Left ventricle myocardium inferior (tissue), 1 donor: ENCODE measurements at regions not wholly inside any gene's neighbourhood (a gene's known extent, or its start where the extent isn't known, plus 50 kb on each side); places are given as distances from the start of the nearest gene placed in this dataset.

Source experiments
- DNase-seq: peaks from one replicate; pipeline ENCODE4 v3.0.0-alpha.2; 2020
- H3K27ac ChIP-seq: fragments of 200-600 bp; replicated peaks from 2 replicates; pipeline ENCODE4 v1.8.0; 2021
- H3K27me3 ChIP-seq: fragments of 200-600 bp; 2 replicates; pipeline ENCODE4 v1.8.0; 2021; ENCODE audit warnings: low read depth
- H3K36me3 ChIP-seq: fragments of 200-600 bp; 2 replicates; pipeline ENCODE4 v1.8.0; 2021
- H3K4me1 ChIP-seq: fragments of 200-600 bp; 2 replicates; pipeline ENCODE4 v1.8.0; 2021
- H3K4me3 ChIP-seq: fragments of 200-600 bp; 2 replicates; pipeline ENCODE4 v1.8.0; 2021; ENCODE audit warnings: mild to moderate bottlenecking, moderate library complexity
- H3K9me3 ChIP-seq: fragments of 200-600 bp; replicated peaks from 2 replicates; pipeline ENCODE4 v1.8.0; 2021
- intact Hi-C: fragments of 100-400 bp; cut with micrococcal nuclease; formaldehyde crosslinking; loops from one replicate; pipeline ENCODE4 v1.11.0; 2022
- TF ChIP-seq, protein P1 (sequence below): fragments of 200-600 bp; IDR thresholded peaks from 2 replicates; pipeline ENCODE4 v1.8.0; 2021; ENCODE audit warnings: antibody characterized with exemption, mild to moderate bottlenecking, borderline replicate concordance
- donor health status: DM: no; HTN: yes; CAD: no; lungs with severe emphysema.

DNA sequence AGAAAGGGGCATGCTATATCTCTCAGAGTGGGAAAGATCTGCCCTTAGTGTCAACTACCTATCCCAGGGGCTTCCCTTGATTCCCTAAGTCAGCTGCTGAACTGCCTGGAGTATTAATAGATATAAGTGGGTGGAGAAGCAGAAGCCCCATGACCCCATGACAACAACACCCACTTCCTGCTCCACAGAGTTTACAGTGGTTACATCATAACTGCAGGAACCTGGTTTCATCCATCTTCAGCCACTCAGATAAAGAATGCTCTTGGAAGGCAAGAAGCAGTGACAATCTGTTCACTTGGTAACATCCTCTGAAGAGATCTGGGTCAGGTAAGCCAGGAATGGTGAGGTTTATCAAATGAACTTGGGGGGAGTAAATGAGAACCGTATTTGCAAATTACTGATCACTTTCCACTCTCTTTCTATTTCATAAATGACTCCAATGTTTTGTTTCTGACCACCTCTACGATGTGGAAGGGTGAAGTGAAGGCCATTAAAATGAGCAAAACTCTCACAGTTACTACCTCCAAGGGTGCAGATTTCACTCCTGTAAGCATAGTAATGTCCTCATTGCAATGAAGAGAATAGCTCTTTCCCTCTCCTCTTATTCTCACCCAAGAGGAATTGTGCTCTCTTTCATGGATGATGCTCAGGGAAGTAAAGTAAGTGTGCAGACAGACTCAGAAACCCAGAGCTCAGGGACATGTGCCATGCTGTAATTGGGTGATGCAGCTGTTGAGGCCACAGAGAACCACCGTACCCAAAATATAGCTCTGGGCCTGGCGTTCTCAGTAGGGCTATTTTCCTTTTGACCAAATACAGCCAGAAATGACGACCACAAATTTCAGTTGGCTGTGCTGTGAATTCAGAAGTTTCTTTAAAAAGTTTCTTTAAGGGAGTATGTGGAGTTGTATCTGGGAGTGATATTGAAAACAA lies 192.8 kb upstream of the APCDD1 start:
- Histone ChIP-seq H3K27ac (no peak overlapping the region), H3K27me3 (no peaks in the 10 kb centered on the region), H3K36me3 (no peaks in the 10 kb centered on the region), H3K4me3 (no peak overlapping the region), H3K9me3 (peaks cover 8% of the 10 kb centered on the region), H3K4me1 (peaks cover 7% of the 10 kb centered on the region)
- DNase-seq: no peak
- intact Hi-C loops: no loop called here
- TF ChIP-seq, protein P1, sequence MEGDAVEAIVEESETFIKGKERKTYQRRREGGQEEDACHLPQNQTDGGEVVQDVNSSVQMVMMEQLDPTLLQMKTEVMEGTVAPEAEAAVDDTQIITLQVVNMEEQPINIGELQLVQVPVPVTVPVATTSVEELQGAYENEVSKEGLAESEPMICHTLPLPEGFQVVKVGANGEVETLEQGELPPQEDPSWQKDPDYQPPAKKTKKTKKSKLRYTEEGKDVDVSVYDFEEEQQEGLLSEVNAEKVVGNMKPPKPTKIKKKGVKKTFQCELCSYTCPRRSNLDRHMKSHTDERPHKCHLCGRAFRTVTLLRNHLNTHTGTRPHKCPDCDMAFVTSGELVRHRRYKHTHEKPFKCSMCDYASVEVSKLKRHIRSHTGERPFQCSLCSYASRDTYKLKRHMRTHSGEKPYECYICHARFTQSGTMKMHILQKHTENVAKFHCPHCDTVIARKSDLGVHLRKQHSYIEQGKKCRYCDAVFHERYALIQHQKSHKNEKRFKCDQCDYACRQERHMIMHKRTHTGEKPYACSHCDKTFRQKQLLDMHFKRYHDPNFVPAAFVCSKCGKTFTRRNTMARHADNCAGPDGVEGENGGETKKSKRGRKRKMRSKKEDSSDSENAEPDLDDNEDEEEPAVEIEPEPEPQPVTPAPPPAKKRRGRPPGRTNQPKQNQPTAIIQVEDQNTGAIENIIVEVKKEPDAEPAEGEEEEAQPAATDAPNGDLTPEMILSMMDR: no peak

DNA sequence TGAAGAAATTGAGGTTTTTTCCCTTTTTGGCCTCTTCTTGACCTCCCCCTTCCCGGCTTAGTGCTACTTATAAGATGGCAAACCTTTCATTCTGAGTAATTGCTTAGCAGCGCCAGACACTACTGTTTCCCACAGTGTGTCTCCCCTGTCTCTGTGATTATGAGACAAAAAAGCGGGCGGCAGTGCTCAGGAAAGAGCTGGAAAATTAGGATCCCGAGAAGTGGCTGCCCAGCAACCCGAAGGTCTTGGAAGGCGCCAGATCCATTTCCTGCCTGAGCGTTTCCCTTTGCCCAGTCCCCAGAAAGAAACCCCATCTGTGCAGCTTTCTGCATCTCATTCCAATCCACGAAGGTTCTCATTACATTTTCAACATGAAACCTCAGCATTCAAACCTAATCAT lies 191.9 kb upstream of the APCDD1 start:
- TF ChIP-seq, protein P1: no peak
- Histone ChIP-seq H3K36me3 (no peaks in the 10 kb centered on the region), H3K27ac (no peak overlapping the region), H3K4me1 (peaks cover 7% of the 10 kb centered on the region), H3K4me3 (no peak overlapping the region), H3K9me3 (peaks cover 8% of the 10 kb centered on the region), H3K27me3 (no peaks in the 10 kb centered on the region)
- no peak for DNase-seq
- intact Hi-C loops: no loop called here

DNA sequence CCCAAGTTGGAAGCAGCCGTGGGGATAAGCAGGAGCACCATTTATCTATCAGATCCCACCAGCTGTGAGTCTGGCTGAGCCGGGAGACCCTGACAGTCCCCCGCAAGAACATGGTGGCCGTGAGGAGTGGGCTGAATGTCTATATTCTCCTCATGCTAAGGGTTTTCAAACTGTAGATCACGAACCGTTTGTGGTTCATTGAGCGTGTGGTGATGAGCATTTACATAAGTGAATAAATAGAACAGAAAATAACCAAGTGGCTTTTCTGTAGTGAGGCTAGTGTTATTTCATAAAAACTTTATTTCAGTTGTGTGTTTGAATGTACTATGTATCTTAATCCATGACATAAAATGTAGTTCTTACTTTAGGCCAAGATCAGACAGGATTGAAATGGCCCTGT lies 190.2 kb upstream of the APCDD1 start:
- intact Hi-C loops: no loop called here
- DNase-seq: no peak
- Histone ChIP-seq H3K27ac (no peak overlapping the region), H3K4me1 (peaks cover 6% of the 10 kb centered on the region), H3K27me3 (no peaks in the 10 kb centered on the region), H3K9me3 (peaks cover 8% of the 10 kb centered on the region), H3K4me3 (no peak overlapping the region), H3K36me3 (no peaks in the 10 kb centered on the region)
- TF ChIP-seq, protein P1: no peak

DNA sequence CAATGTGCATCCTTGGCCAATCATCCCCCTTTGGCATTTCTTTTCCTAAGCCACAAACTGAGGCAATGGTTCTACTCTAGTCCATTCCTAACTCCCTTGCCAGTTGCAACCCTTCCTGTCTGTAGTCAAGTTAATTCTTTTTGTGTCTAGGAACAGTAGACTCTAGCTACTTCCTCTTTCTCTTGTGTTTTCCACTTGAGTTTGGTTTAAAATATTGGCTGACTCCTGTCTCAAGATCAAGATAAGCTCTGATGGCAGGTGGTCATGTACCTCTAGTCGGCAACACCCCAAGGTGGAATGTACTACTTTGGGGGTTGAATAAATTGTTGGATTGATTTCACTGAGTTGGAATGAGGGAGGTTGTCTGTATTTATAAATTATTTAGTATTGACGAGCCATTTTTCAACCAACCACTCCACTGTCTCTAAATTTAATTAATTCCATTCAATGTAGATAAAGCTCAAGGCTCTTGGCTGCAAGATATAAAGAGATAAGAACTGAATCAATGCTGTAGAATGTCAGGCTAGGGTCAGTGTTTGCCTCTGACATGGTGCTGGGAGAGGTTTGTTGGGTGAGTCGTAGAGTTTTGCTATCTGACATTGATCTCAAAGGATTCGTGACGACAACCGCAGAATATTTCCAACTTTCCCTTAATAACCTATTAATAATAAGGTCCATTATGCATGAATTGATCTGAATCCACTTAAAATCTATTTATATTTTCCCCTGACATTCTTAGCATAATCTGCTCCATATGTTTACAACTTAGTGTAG lies 188.7 kb upstream of the APCDD1 start:
- H3K4me3 ChIP-seq: no peak overlapping the region
- no peak for DNase-seq
- no peaks in the 10 kb centered on the region for H3K36me3 ChIP-seq
- H3K27ac ChIP-seq: no peak overlapping the region
- TF ChIP-seq, protein P1: no peak
- peaks cover 21% of the 10 kb centered on the region for H3K4me1 ChIP-seq
- H3K9me3 ChIP-seq: peaks cover 4% of the 10 kb centered on the region
- intact Hi-C loops: no loop called here
- H3K27me3 ChIP-seq: no peaks in the 10 kb centered on the region

DNA sequence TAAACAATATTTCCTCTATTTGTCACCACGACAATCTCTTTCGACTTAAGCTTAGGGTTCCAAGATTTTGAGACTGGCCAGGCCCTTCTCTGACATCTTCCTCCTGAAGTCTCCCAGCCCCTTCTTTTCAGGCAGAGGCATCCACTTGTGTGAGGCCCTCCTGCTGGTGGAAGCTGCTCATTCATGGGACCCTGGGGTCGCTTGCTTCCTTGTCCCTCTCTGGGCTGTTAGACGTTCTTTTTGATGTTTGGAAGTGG lies 188.2 kb upstream of the APCDD1 start:
- H3K27ac ChIP-seq: no peak overlapping the region
- no peak overlapping the region for H3K4me3 ChIP-seq
- H3K36me3 ChIP-seq: no peaks in the 10 kb centered on the region
- DNase-seq: no peak
- H3K4me1 ChIP-seq: peaks cover 22% of the 10 kb centered on the region
- TF ChIP-seq, protein P1: no peak
- no peaks in the 10 kb centered on the region for H3K27me3 ChIP-seq
- no peaks in the 10 kb centered on the region for H3K9me3 ChIP-seq
- intact Hi-C loops: no loop called here
